Natural killer cell (primary cell): ENCODE measurements at regions not wholly inside any gene's neighbourhood (a gene's known extent, or its start where the extent isn't known, plus 50 kb on each side); places are given as distances from the start of the nearest gene placed in this dataset.

Experiments used
- ATAC-seq, 3 donors: fragments of 150-1000 bp in 2 of 3; fragments of 200-7000 bp in 1 of 3; cut with Tn5 transposase; 1 replicate in 1 of 3; 2 replicates in 2 of 3; pipeline ENCODE4 v1.10.0; 2021; ENCODE audit warnings: mild to moderate bottlenecking in 2 of 3, moderate library complexity in 2 of 3
- DNase-seq, 2 donors: peaks; one replicate each; pipeline versions ENCODE4 v3.0.0 to v3.0.0-alpha.2; 2013 to 2021; ENCODE audit warnings: mixed read lengths in 1 of 2
- H3K27ac ChIP-seq: one replicate; pipeline ENCODE4 v1.5.1; 2013; ENCODE audit warnings: mild to moderate bottlenecking, low read length
- H3K27me3 ChIP-seq: one replicate; pipeline ENCODE4 v1.6.1; 2013; ENCODE audit warnings: low read length; ENCODE audit not compliant: control insufficient read depth, insufficient read depth
- H3K36me3 ChIP-seq: one replicate; pipeline ENCODE4 v1.6.1; 2013; ENCODE audit warnings: low read length; ENCODE audit not compliant: control insufficient read depth, insufficient read depth
- H3K4me1 ChIP-seq: one replicate; pipeline ENCODE4 v1.6.1; 2013; ENCODE audit warnings: low read length; ENCODE audit not compliant: control insufficient read depth, insufficient read depth
- H3K4me3 ChIP-seq: one replicate; pipeline ENCODE4 v1.5.1; 2013; ENCODE audit warnings: low read length
- H3K9me3 ChIP-seq: one replicate; pipeline ENCODE4 v1.6.1; 2013; ENCODE audit warnings: low read length; ENCODE audit not compliant: control insufficient read depth, insufficient read depth
- H3K27ac Mint-ChIP-seq, 2 donors: one replicate each; pipeline ENCODE4 v1.8.0; 2022; ENCODE audit warnings: mild to moderate bottlenecking in 2 of 2, mixed read lengths in 2 of 2, moderate library complexity in 1 of 2
- H3K27me3 Mint-ChIP-seq, 2 donors: one replicate each; pipeline ENCODE4 v1.8.0; 2022; ENCODE audit warnings: low read depth in 2 of 2, mixed read lengths in 2 of 2
- H3K36me3 Mint-ChIP-seq: one replicate; pipeline ENCODE4 v1.8.0; 2022; ENCODE audit warnings: mixed read lengths
- H3K4me1 Mint-ChIP-seq, 2 donors: one replicate each; pipeline ENCODE4 v1.8.0; 2022; ENCODE audit warnings: mixed read lengths in 2 of 2
- H3K4me3 Mint-ChIP-seq: one replicate; pipeline ENCODE4 v1.8.0; 2022; ENCODE audit warnings: mild to moderate bottlenecking, moderate library complexity, mixed read lengths
- H3K9me3 Mint-ChIP-seq, 2 donors: one replicate each; pipeline ENCODE4 v1.8.0; 2022; ENCODE audit warnings: mixed read lengths in 2 of 2
- WGBS: methylation state at CpG from one replicate; pipeline ENCODE4 v1.1.7; 2013; ENCODE audit warnings: missing lambda C conversion rate; ENCODE audit not compliant: insufficient coverage; 5-methylcytosine and 5-hydroxymethylcytosine counted together
- intact Hi-C: fragments of 100-400 bp; cut with micrococcal nuclease; formaldehyde crosslinking; loops from one replicate; pipeline ENCODE4 v1.14.2; 2022
- TF ChIP-seq, protein P1 (sequence below): fragments of 200-600 bp; IDR thresholded peaks from one replicate; pipeline ENCODE4 v1.8.0; 2022; ENCODE audit warnings: antibody characterized with exemption

DNA sequence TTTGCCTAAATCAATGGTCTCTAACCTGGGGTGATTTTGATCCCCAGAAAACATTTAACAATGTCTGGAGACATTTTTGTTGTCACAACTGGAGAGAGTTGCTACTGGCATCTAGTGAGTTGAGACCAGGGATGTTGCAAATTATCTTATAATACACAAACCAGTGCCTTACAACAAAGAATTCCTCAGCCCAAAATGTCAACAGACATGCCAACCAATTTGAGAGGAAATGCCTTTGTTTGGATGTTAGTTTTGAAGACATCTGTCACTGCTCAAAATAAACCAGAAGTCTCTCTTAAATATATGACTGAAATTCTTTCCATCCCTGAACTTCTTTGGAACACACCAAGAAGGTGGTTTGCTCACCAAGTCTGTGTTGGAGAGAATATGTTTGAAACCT, 336.9 kb upstream of the ATP2B1 start:
- ATAC-seq = no peak
- no peak for DNase-seq
- no peak overlapping the region for H3K4me3 ChIP-seq
- H3K27ac ChIP-seq = no peak overlapping the region
- Mint-ChIP-seq H3K4me3 (no peak overlapping the region), H3K27ac (no peak overlapping the region), H3K9me3 (no peaks in the 10 kb centered on the region), H3K4me1 (no peaks in the 10 kb centered on the region), H3K36me3 (no peaks in the 10 kb centered on the region), H3K27me3 (peaks cover 0 to 5% of the 10 kb centered on the region in 2 donors)
- intact Hi-C loops = no loop called here
- TF ChIP-seq, protein P1, sequence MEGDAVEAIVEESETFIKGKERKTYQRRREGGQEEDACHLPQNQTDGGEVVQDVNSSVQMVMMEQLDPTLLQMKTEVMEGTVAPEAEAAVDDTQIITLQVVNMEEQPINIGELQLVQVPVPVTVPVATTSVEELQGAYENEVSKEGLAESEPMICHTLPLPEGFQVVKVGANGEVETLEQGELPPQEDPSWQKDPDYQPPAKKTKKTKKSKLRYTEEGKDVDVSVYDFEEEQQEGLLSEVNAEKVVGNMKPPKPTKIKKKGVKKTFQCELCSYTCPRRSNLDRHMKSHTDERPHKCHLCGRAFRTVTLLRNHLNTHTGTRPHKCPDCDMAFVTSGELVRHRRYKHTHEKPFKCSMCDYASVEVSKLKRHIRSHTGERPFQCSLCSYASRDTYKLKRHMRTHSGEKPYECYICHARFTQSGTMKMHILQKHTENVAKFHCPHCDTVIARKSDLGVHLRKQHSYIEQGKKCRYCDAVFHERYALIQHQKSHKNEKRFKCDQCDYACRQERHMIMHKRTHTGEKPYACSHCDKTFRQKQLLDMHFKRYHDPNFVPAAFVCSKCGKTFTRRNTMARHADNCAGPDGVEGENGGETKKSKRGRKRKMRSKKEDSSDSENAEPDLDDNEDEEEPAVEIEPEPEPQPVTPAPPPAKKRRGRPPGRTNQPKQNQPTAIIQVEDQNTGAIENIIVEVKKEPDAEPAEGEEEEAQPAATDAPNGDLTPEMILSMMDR = no peak
- H3K4me1 ChIP-seq = no peaks in the 10 kb centered on the region
- no peaks in the 10 kb centered on the region for H3K9me3 ChIP-seq
- H3K36me3 ChIP-seq = no peaks in the 10 kb centered on the region
- H3K27me3 ChIP-seq = no peaks in the 10 kb centered on the region

DNA sequence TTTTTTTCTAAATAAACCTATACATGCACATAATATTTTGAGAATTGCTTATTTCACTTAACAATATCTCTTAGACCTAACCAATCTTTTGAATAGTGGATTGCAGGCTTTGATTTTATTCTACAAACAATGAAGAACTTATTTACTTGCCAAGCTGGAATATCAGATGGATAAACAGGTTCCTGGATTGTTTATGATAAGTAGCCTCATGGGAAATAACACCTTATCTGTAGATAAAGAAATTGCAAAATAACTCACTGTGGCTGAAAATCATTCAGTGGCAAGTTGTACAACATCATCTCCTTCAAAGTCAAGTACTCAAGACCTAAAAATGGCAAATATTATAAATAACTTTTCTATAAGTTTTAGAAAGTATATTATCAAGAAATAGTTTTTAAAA, 335.4 kb upstream of the ATP2B1 start:
- no peaks in the 10 kb centered on the region for H3K4me1 Mint-ChIP-seq
- ATAC-seq = no peak
- no peaks in the 10 kb centered on the region for H3K4me1 ChIP-seq
- no peaks in the 10 kb centered on the region for H3K9me3 Mint-ChIP-seq
- H3K9me3 ChIP-seq = no peaks in the 10 kb centered on the region
- H3K36me3 ChIP-seq = no peaks in the 10 kb centered on the region
- H3K27me3 Mint-ChIP-seq = peaks cover 0 to 5% of the 10 kb centered on the region in 2 donors
- no peak for DNase-seq
- no peaks in the 10 kb centered on the region for H3K36me3 Mint-ChIP-seq
- no peak overlapping the region for H3K27ac Mint-ChIP-seq
- no peak overlapping the region for H3K4me3 ChIP-seq
- intact Hi-C loops = no loop called here
- H3K4me3 Mint-ChIP-seq = no peak overlapping the region
- TF ChIP-seq, protein P1 = no peak
- H3K27me3 ChIP-seq = no peaks in the 10 kb centered on the region
- no peak overlapping the region for H3K27ac ChIP-seq

GRCh38 chr12:90042920-90043641, 334.4 kb upstream of the ATP2B1 start:
- Histone ChIP-seq H3K4me1 (no peaks in the 10 kb centered on the region), H3K27me3 (no peaks in the 10 kb centered on the region), H3K9me3 (no peaks in the 10 kb centered on the region), H3K36me3 (no peaks in the 10 kb centered on the region), H3K27ac (no peak overlapping the region), H3K4me3 (no peak overlapping the region)
- H3K9me3 Mint-ChIP-seq = no peaks in the 10 kb centered on the region
- no peaks in the 10 kb centered on the region for H3K4me1 Mint-ChIP-seq
- H3K27me3 Mint-ChIP-seq = peaks cover 0 to 5% of the 10 kb centered on the region in 2 donors
- TF ChIP-seq, protein P1 = no peak
- intact Hi-C loops = no loop called here
- H3K36me3 Mint-ChIP-seq = no peaks in the 10 kb centered on the region
- H3K4me3 Mint-ChIP-seq = no peak overlapping the region
- ATAC-seq = no peak
- 99% methylated on average over 4 of the region's 5 CpGs for WGBS
- H3K27ac Mint-ChIP-seq = no peak overlapping the region
- no peak for DNase-seq

GRCh38 chr12:90038289-90038688, 329.7 kb upstream of the ATP2B1 start:
- Histone ChIP-seq H3K27ac (no peak overlapping the region), H3K36me3 (no peaks in the 10 kb centered on the region), H3K4me3 (no peak overlapping the region), H3K27me3 (no peaks in the 10 kb centered on the region), H3K4me1 (no peaks in the 10 kb centered on the region), H3K9me3 (no peaks in the 10 kb centered on the region)
- Mint-ChIP-seq H3K27ac (no peak overlapping the region), H3K4me1 (peaks cover 12 to 15% of the 10 kb centered on the region in 2 donors), H3K27me3 (peaks cover 0 to 2% of the 10 kb centered on the region in 2 donors), H3K4me3 (no peak overlapping the region), H3K9me3 (peaks cover 0 to 2% of the 10 kb centered on the region in 2 donors), H3K36me3 (no peaks in the 10 kb centered on the region)
- ATAC-seq (no peak), DNase-seq (no peak)
- intact Hi-C loops = no loop called here
- TF ChIP-seq, protein P1 = no peak
